ENCODE measurements at regions not wholly inside any gene's neighbourhood (a gene's known extent, or its start where the extent isn't known, plus 50 kb on each side); places are given as distances from the start of the nearest gene placed in this dataset.

- Histone ChIP-seq H3K36me3 (ENCODE audit: insufficient read depth, low read length) (no peaks in the 10 kb centered on the region), H3K4me1 (ENCODE audit: insufficient read depth, low read length) (no peaks in the 10 kb centered on the region), H3K27ac (ENCODE audit: low read depth, low read length) (no peak overlapping the region), H3K9me3 (ENCODE audit: low read depth, low read length) (no peaks in the 10 kb centered on the region), H4K20me1 (ENCODE audit: insufficient read depth, low read length) (no peaks in the 10 kb centered on the region), H3K4me2 (ENCODE audit: insufficient read depth, low read length) (no peak overlapping the region), H3K4me3 (ENCODE audit: insufficient read depth, low read length) (no peak overlapping the region), H3K79me2 (ENCODE audit: insufficient read depth, low read length) (no peaks in the 10 kb centered on the region), H3K27me3 (ENCODE audit: insufficient read depth, low read length) (no peaks in the 10 kb centered on the region), H2AFZ (ENCODE audit: low read length) (no peak overlapping the region)
- TF ChIP-seq, protein P1, sequence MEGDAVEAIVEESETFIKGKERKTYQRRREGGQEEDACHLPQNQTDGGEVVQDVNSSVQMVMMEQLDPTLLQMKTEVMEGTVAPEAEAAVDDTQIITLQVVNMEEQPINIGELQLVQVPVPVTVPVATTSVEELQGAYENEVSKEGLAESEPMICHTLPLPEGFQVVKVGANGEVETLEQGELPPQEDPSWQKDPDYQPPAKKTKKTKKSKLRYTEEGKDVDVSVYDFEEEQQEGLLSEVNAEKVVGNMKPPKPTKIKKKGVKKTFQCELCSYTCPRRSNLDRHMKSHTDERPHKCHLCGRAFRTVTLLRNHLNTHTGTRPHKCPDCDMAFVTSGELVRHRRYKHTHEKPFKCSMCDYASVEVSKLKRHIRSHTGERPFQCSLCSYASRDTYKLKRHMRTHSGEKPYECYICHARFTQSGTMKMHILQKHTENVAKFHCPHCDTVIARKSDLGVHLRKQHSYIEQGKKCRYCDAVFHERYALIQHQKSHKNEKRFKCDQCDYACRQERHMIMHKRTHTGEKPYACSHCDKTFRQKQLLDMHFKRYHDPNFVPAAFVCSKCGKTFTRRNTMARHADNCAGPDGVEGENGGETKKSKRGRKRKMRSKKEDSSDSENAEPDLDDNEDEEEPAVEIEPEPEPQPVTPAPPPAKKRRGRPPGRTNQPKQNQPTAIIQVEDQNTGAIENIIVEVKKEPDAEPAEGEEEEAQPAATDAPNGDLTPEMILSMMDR (IDR thresholded peaks at IDR 0.05; ENCODE audit: extremely low read depth, low read depth, low read length): no peak
- DNase-seq (ENCODE audit: insufficient read length, low spot score, missing footprints): no peak
Observed at GRCh38 chr2:126751477-126751876, 95.5 kb downstream of the GYPC start.

GRCh38 chr2:126752876-126753275 lies 96.9 kb downstream of the GYPC start:
- DNase-seq (ENCODE audit: insufficient read length, low spot score, missing footprints): no peak
- no peak overlapping the region for H3K4me2 ChIP-seq (ENCODE audit: insufficient read depth, low read length)
- no peak overlapping the region for H3K27ac ChIP-seq (ENCODE audit: low read depth, low read length)
- H3K79me2 ChIP-seq (ENCODE audit: insufficient read depth, low read length): no peaks in the 10 kb centered on the region
- H4K20me1 ChIP-seq (ENCODE audit: insufficient read depth, low read length): no peaks in the 10 kb centered on the region
- no peak overlapping the region for H3K4me3 ChIP-seq (ENCODE audit: insufficient read depth, low read length)
- no peak overlapping the region for H2AFZ ChIP-seq (ENCODE audit: low read length)
- no peaks in the 10 kb centered on the region for H3K27me3 ChIP-seq (ENCODE audit: insufficient read depth, low read length)
- no peaks in the 10 kb centered on the region for H3K4me1 ChIP-seq (ENCODE audit: insufficient read depth, low read length)
- TF ChIP-seq, protein P1 (IDR thresholded peaks at IDR 0.05; ENCODE audit: extremely low read depth, low read depth, low read length): no peak
- H3K9me3 ChIP-seq (ENCODE audit: low read depth, low read length): no peaks in the 10 kb centered on the region
- no peaks in the 10 kb centered on the region for H3K36me3 ChIP-seq (ENCODE audit: insufficient read depth, low read length)

GRCh38 chr2:126753501-126754212 lies 97.7 kb downstream of the GYPC start:
- H3K36me3 ChIP-seq (ENCODE audit: insufficient read depth, low read length): no peaks in the 10 kb centered on the region
- no peaks in the 10 kb centered on the region for H3K79me2 ChIP-seq (ENCODE audit: insufficient read depth, low read length)
- no peak overlapping the region for H3K4me2 ChIP-seq (ENCODE audit: insufficient read depth, low read length)
- H3K27ac ChIP-seq (ENCODE audit: low read depth, low read length): no peak overlapping the region
- H3K9me3 ChIP-seq (ENCODE audit: low read depth, low read length): no peaks in the 10 kb centered on the region
- no peak overlapping the region for H2AFZ ChIP-seq (ENCODE audit: low read length)
- TF ChIP-seq, protein P1 (IDR thresholded peaks at IDR 0.05; ENCODE audit: extremely low read depth, low read depth, low read length): no peak
- DNase-seq (ENCODE audit: insufficient read length, low spot score, missing footprints): no peak
- no peaks in the 10 kb centered on the region for H3K4me1 ChIP-seq (ENCODE audit: insufficient read depth, low read length)
- no peaks in the 10 kb centered on the region for H3K27me3 ChIP-seq (ENCODE audit: insufficient read depth, low read length)
- H3K4me3 ChIP-seq (ENCODE audit: insufficient read depth, low read length): no peak overlapping the region
- H4K20me1 ChIP-seq (ENCODE audit: insufficient read depth, low read length): no peaks in the 10 kb centered on the region

- Histone ChIP-seq H3K4me1 (ENCODE audit: insufficient read depth, low read length) (no peaks in the 10 kb centered on the region), H4K20me1 (ENCODE audit: insufficient read depth, low read length) (no peaks in the 10 kb centered on the region), H3K27ac (ENCODE audit: low read depth, low read length) (no peak overlapping the region), H3K79me2 (ENCODE audit: insufficient read depth, low read length) (no peaks in the 10 kb centered on the region), H3K27me3 (ENCODE audit: insufficient read depth, low read length) (no peaks in the 10 kb centered on the region), H3K4me2 (ENCODE audit: insufficient read depth, low read length) (no peak overlapping the region), H3K9me3 (ENCODE audit: low read depth, low read length) (no peaks in the 10 kb centered on the region), H2AFZ (ENCODE audit: low read length) (no peak overlapping the region), H3K36me3 (ENCODE audit: insufficient read depth, low read length) (no peaks in the 10 kb centered on the region), H3K4me3 (ENCODE audit: insufficient read depth, low read length) (no peak overlapping the region)
- no peak for DNase-seq (ENCODE audit: insufficient read length, low spot score, missing footprints)
- TF ChIP-seq, protein P1 (IDR thresholded peaks at IDR 0.05; ENCODE audit: extremely low read depth, low read depth, low read length): no peak
Observed at GRCh38 chr2:126754240-126755004, 98.5 kb downstream of the GYPC start.

Measured in osteoblast (primary cell).